ENCODE measurements at regions not wholly inside any gene's neighbourhood (a gene's known extent, or its start where the extent isn't known, plus 50 kb on each side); places are given as distances from the start of the nearest gene placed in this dataset.

DNA sequence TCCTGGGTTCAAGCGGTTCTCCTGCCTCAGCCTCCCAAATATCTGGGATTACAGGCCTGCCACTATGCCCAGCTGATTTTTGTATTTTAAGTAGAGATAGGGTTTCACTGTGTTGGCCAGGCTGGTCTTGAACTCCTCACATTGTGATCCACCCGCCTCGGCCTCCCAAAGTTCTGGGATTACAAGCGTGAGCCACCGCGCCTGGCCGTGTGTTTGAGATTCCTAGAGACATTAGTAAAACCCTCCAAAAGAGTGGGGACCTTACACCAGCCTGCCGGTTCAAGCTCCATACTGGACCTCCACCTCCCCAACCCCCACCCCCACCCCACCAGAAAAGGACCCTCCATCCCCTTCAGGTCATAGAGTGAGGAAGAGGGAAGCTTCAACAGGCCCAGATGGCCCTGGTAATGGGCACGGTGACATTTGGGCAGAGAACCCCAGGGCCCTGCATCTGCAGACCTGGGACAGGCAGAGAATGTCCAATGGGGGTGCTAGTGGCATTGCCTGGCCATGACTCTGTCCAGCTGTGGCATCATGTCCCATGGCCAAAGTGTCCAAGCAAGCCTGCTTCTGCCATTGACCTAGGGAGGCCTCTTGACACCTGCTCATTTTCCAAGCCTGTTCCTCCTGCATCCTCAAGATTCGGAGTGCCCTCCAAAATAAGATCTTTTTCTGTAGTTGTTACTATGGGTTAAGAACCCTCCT is 108.9 kb upstream of the KLF13 start:
- no peak for TF ChIP-seq EP300 (IDR thresholded peaks at IDR 0.05)
- no peak for TF ChIP-seq EHMT2 (IDR thresholded peaks at IDR 0.05; ENCODE audit: low read depth)
- TF ChIP-seq TFCP2L1 (CRISPR knock-in tag; IDR thresholded peaks at IDR 0.05) = no peak
- TF ChIP-seq NPAS2 (CRISPR knock-in tag; IDR thresholded peaks at IDR 0.05; ENCODE audit: borderline replicate concordance) = no peak
- TF ChIP-seq MAFK (IDR thresholded peaks at IDR 0.05; ENCODE audit: partially characterized antibody) = no peak
- TF ChIP-seq, protein P1, sequence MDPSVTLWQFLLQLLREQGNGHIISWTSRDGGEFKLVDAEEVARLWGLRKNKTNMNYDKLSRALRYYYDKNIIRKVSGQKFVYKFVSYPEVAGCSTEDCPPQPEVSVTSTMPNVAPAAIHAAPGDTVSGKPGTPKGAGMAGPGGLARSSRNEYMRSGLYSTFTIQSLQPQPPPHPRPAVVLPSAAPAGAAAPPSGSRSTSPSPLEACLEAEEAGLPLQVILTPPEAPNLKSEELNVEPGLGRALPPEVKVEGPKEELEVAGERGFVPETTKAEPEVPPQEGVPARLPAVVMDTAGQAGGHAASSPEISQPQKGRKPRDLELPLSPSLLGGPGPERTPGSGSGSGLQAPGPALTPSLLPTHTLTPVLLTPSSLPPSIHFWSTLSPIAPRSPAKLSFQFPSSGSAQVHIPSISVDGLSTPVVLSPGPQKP (IDR thresholded peaks at IDR 0.05; ENCODE audit: low read depth, low read length) = no peak
- no peak for TF ChIP-seq POLR2AphosphoS2 (conservative IDR thresholded peaks at IDR 0.05; ENCODE audit: low read length)
- TF ChIP-seq HOXB5 (CRISPR knock-in tag; IDR thresholded peaks at IDR 0.05) = no peak
- TF ChIP-seq, protein P2, sequence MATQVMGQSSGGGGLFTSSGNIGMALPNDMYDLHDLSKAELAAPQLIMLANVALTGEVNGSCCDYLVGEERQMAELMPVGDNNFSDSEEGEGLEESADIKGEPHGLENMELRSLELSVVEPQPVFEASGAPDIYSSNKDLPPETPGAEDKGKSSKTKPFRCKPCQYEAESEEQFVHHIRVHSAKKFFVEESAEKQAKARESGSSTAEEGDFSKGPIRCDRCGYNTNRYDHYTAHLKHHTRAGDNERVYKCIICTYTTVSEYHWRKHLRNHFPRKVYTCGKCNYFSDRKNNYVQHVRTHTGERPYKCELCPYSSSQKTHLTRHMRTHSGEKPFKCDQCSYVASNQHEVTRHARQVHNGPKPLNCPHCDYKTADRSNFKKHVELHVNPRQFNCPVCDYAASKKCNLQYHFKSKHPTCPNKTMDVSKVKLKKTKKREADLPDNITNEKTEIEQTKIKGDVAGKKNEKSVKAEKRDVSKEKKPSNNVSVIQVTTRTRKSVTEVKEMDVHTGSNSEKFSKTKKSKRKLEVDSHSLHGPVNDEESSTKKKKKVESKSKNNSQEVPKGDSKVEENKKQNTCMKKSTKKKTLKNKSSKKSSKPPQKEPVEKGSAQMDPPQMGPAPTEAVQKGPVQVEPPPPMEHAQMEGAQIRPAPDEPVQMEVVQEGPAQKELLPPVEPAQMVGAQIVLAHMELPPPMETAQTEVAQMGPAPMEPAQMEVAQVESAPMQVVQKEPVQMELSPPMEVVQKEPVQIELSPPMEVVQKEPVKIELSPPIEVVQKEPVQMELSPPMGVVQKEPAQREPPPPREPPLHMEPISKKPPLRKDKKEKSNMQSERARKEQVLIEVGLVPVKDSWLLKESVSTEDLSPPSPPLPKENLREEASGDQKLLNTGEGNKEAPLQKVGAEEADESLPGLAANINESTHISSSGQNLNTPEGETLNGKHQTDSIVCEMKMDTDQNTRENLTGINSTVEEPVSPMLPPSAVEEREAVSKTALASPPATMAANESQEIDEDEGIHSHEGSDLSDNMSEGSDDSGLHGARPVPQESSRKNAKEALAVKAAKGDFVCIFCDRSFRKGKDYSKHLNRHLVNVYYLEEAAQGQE (IDR thresholded peaks at IDR 0.05) = no peak
- 94% methylated on average over 10 of the region's 10 CpGs for WGBS (ENCODE audit: missing lambda C conversion rate)
- POLR2A ChIA-PET = interaction anchor here (1.5 kb wide), 1 partner anchor 109 kb away, joined by 5 read pairs; the partner anchor contains the start of gene KLF13
- FAIRE-seq (no peak), ATAC-seq (no peak), DNase-seq (ENCODE audit: low read depth in 1 of 2, low spot score in 1 of 2) (no peak)
- no peak overlapping the region; the same call in 2 of the 3 replicates for H3K4me2 ChIP-seq
- H3K4me1 ChIP-seq = peaks cover 31% of the 10 kb centered on the region
- no peak overlapping the region for H3K4me3 ChIP-seq
- H3K27ac ChIP-seq = peak overlapping the region; percentile 96 to 97; a peak in 5 of 6 replicates
- CTCF ChIA-PET = interaction anchor here (0.6 to 3.9 kb wide), 5 partner anchors 17 to 1582 kb away, joined by 3 to 14 read pairs (median 3); no protein-coding TSS in a partner anchor
- no peaks in the 10 kb centered on the region for H3K9me3 ChIP-seq

DNA sequence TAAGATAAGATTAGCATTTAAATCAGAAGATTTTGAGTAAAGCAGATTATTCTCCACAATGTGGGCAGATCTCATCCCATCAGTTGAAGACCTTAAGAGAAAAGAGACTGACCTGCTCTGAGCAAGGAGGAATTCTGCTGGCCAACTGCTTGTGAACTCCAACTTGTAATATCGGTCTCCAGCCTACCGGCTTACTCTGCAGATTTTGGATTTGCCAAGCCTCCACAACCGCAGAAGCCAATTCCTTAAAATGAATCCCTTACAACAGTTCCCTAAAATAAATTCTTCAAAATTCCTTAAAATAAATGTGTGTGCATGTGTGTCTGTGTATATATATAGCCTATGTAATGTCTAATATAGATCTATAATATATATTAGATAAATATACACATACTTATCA is 107.4 kb upstream of the KLF13 start:
- ATAC-seq (no peak), DNase-seq (ENCODE audit: low read depth in 1 of 2, low spot score in 1 of 2) (no peak), FAIRE-seq (no peak)
- 58% methylated on average over 3 of the region's 3 CpGs for WGBS (ENCODE audit: missing lambda C conversion rate)
- Histone ChIP-seq H3K9me3 (no peaks in the 10 kb centered on the region), H3K4me1 (peaks cover 30% of the 10 kb centered on the region), H3K27ac (no peak overlapping the region), H3K4me2 (no peak overlapping the region), H3K4me3 (no peak overlapping the region)
- CTCF ChIA-PET = interaction anchor here (0.8 to 3.9 kb wide), 3 partner anchors 10 to 269 kb away, joined by 3 to 14 read pairs (median 3); no protein-coding TSS in a partner anchor
- POLR2A ChIA-PET = no interaction called here
- TF ChIP-seq, protein P1 (IDR thresholded peaks at IDR 0.05; ENCODE audit: low read depth, low read length) = no peak
- no peak for TF ChIP-seq PHF8 (IDR thresholded peaks at IDR 0.05; ENCODE audit: borderline replicate concordance, low read depth)
- TF ChIP-seq, protein P3, sequence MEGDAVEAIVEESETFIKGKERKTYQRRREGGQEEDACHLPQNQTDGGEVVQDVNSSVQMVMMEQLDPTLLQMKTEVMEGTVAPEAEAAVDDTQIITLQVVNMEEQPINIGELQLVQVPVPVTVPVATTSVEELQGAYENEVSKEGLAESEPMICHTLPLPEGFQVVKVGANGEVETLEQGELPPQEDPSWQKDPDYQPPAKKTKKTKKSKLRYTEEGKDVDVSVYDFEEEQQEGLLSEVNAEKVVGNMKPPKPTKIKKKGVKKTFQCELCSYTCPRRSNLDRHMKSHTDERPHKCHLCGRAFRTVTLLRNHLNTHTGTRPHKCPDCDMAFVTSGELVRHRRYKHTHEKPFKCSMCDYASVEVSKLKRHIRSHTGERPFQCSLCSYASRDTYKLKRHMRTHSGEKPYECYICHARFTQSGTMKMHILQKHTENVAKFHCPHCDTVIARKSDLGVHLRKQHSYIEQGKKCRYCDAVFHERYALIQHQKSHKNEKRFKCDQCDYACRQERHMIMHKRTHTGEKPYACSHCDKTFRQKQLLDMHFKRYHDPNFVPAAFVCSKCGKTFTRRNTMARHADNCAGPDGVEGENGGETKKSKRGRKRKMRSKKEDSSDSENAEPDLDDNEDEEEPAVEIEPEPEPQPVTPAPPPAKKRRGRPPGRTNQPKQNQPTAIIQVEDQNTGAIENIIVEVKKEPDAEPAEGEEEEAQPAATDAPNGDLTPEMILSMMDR (IDR thresholded peaks at IDR 0.05) = no peak
- TF ChIP-seq JUN (IDR thresholded peaks at IDR 0.05) = no peak
- no peak for TF ChIP-seq FOSB (CRISPR knock-in tag; IDR thresholded peaks at IDR 0.05)
- no peak for TF ChIP-seq MAZ (IDR thresholded peaks at IDR 0.05; ENCODE audit: borderline replicate concordance, low read depth, low read length)
- TF ChIP-seq CBX2 (IDR thresholded peaks at IDR 0.05; ENCODE audit: borderline replicate concordance, low read depth) = no peak
- TF ChIP-seq, protein P4, sequence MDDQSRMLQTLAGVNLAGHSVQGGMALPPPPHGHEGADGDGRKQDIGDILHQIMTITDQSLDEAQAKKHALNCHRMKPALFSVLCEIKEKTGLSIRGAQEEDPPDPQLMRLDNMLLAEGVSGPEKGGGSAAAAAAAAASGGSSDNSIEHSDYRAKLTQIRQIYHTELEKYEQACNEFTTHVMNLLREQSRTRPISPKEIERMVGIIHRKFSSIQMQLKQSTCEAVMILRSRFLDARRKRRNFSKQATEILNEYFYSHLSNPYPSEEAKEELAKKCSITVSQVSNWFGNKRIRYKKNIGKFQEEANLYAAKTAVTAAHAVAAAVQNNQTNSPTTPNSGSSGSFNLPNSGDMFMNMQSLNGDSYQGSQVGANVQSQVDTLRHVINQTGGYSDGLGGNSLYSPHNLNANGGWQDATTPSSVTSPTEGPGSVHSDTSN (IDR thresholded peaks at IDR 0.05) = no peak

Measured in A549 (cell line).